GM18907 (cell line): ENCODE measurements at regions not wholly inside any gene's neighbourhood (a gene's known extent, or its start where the extent isn't known, plus 50 kb on each side); places are given as distances from the start of the nearest gene placed in this dataset.

Experiments
- ATAC-seq: cut with Tn5 transposase; IDR thresholded peaks from one replicate; pipeline ENCODE4 v1.9.1; 2021; ENCODE audit warnings: mild to moderate bottlenecking, moderate library complexity; ENCODE audit not compliant: unreplicated experiment

DNA sequence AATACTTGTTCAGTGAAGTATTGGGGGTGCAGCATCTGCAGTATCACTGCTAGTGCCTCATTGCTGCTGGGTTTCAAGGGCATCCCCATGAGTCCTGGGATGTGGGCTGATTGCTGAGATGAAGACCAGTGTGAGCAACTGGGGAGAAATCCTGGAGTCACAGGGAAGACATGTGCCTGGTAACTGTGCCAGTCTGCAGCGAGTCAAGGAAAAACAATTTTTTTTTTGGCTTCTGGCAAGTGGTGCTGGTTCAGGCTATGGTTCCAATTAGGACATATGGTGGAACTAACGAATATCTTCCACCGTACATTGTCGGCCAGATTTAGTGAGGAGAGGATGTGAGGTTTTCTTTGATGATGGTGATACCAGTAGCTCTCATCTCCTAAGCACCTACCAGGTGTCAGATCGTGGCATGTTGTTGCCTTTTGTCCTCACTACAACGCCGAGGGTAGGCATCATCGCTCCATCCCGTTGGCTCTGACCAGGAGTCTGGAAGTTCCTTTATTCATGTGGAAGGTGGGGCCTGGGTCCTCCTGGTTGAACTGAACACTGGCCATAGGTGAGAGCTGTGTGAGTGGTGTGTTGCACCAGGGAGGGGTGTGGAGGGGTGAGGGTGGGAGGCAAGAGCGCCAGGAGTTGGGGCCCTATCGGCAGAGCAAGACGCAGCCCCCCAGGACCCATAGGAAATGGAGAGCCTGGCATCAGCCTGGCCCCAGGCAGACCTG lies 118.0 kb upstream of the HS6ST1 start:
- ATAC-seq = no peak

DNA sequence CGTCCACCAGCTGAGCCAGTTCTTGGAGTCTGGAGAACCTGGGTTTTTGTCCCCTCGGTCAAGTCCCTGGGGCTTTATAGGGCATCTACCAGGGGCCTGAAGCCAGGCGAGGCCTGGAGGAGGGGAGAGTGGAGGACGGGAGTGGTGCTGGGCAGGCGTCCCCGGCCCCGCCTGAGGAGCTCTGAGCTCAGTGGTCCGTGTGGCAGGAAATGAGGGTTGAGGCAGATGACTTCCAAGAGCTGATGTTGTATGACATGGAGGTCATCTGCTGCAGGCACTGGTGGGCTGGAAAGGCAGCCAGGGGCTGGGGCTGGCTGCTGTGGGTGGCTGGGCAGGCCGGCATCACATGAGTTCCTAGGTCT lies 118.5 kb upstream of the HS6ST1 start:
- ATAC-seq = no peak

DNA sequence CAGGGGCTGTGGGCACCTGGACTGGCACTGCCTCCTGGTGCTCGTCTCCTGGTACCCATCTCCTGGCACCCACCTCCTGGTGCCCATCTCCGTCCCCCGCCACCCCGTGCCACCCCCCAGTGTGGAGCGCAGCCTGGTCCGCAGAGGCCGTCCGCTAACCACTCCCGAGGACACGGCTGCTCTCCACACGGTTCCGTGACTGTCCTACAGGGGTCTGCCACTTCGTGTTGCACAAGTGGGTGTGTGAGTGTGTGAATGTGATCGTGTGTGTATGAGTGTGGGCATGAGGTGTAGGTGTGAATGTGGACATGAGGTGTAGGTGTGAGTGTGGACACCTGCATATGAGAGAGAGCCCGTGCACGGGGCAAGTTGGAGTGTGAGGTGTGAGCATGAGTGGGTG lies 119.4 kb upstream of the HS6ST1 start:
- no peak for ATAC-seq

DNA sequence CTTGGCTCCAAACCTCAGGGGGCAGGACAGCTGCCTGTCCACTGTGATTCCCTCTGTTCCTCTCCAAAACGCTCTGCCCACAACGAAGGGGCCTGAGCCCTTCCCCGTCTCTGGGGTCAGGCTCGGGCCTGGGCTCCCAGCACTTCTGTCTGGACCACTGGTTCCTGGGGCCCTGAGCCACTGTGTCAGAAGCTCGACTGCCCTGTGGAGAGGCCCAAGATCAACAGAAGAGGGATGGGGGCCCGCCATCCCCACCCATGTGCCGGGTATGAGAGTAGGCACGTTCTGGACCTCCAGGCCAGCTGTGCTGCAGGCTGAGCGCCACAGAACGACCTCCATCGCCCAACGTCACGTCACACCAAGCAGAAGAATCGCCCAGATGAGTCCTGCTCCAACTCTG lies 119.9 kb upstream of the HS6ST1 start:
- no peak for ATAC-seq

DNA sequence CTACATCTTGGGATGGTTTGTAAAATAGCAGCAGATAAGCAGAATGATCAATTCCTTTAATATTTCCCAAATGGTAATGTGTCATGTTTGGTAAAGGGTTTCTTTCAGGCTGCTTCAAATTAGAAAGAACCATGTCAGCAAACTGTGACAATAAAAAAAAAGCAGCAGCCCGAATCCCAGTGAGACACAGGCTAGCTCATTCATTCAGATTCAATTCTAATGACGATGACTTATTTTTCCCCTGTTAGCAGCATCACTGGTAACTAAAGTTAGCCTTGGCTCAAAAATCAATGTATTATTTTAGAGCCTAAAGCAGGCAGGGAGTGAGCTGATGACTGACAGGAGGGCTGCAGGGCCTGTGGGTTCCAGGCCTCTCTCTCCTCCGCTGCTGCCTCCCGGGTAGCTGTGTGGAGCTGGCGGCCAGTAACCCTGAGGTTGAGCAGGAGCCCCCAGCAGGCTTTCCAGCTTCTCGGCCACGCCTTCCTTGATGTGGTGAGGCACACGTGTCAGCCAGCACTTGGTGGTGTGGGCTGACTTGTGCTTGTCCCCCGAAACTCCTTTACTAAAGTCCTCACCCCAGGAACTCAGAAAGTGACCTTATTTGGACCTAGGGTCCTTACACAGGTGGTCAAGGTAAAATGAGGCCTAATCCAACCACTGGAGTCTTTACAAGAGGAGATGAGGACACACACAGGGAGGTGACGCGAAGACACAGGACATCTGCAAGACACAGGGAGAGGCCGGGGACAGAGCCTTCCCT lies 120.5 kb upstream of the HS6ST1 start:
- ATAC-seq = no peak

DNA sequence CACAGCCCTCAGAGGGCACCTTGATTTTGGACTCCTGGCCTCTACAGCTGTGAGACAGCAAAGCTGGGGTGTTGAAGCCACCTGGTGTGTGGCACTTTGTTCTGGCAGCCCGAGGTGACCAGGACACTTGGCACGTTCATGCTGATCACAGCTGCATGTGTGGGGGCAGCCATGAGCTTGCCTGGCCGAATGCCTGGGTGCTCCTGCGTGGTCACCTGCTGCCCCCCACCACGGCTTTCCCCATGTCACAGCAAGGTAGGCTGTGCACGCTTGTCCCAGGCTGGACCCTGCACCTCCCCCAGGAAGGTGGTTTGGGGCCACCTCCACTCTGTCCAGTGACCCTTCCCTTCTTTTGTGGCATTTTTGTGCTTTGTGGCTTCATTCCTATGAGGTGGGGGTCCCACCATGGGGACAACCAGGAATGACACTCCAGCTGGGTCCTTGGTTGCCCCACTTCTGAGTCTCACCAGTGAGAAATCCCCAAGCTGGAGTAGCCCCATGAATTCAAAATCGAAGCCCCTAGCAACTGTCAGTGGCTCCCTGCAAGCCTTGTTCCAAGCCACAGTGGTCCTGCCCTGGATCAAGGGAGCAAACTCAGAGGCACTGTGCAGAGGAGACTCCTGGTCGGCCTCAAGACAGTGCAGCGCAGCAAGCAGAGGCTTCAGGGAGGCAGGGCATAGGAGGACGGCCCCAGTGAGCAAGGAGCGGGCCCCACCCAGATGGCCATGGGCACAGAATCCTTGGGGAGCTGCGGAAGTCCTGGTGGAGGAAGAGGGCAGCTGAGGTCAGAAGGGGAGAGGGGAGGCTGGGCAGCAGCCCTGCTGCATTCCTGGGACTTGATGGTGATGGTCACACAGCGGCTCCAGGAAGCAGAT lies 121.4 kb upstream of the HS6ST1 start:
- no peak for ATAC-seq

DNA sequence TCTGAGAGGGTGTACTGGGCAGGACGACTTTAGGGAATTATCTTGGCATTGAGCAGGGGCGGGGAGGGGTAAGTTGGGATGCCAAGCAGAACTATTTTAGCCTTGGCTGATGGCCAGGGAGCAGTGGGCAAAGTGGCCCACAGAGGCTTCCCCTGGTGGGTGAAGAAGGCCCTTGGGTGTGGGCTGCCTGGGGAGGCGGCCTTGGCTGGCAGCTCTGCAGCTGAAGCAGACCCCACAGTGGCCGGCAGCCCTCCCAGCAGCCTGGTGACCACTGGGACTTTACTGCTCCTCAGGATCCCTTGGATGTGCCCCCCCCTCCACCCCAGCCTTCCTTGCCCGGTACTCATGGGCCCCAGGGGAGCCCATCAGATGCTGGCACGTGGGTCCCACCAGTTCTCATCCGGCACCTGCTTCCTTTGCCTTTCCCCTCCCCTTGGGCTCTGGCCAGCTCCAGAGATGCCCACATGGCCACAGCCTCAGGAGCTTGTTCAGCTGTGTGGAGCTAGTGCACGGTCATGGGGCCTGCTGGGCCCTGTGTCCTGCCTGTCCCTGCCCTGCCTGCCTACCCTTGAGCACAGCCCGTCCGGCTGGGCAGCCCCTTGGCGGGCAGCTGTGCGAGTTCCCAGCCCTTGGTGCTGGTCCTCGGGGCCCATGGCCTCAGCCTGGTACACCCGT lies 122.1 kb upstream of the HS6ST1 start:
- ATAC-seq = no peak

DNA sequence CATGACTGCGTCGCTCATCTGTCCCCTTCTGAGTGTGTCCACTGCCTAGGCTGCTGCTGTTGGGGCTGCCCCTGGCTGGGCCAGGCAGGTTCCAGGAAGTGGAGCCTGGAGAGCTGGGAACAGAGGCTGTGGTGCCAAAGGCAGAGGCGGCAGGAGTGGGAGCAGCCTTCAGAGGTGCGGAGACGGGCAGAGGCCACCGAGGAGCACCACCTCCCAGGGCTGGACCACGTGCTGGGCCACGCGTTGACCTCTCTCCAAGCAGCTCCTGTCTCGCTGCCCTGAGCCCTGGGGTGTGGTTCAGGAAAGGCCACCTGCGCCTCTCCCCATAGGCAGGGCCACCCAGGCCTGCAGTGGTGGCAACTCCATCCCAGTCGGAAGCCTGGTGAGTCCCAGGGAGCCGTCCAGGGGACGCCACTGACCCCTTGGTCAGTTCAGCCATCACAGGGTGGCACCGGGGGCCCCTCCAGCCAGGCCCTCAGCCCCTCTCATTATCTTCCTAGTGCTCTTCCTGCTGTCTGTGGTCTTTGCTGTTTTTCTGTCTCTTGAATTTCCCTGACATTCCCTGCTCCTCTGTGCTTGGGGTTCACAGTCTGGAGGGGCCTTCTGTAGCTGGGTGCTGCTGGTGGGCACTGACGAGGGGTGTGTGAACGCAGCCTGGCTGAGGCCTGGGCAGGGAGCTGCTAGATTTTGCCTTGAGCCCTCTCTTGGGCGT lies 122.8 kb upstream of the HS6ST1 start:
- no peak for ATAC-seq

DNA sequence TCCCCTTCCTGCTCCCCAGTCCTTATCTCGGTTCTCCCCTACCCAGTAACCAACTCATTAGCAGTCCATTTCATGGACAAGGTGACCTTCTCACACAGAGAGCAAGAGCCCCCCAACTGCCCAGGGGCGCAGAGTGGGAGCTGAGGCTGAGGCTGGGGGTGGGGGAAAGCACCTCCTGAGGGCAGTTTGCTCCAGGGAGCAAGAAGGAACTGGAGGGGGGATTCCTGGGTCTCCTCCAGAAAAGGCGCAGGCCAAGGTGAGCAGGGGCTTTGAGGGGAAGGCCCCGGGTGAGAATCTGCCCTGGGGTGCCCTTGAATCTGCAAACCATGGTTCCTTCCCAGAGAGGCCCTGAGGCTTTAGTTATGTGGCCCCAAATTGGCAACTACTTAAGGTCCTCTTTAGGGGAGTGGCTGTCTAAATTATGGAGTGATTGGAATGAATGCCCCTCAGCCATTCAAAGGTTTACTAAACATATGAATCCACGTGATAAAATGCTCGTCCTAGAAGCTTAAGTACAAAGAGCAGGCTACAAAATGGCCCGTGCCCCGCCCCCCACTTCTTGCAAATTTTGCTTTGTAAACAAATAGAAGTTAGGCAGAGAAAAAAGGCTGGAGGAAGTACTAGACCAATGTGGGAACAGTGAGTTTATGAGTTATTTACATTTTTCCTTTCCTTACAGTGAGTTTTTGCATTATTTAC lies 123.5 kb upstream of the HS6ST1 start:
- ATAC-seq = no peak

DNA sequence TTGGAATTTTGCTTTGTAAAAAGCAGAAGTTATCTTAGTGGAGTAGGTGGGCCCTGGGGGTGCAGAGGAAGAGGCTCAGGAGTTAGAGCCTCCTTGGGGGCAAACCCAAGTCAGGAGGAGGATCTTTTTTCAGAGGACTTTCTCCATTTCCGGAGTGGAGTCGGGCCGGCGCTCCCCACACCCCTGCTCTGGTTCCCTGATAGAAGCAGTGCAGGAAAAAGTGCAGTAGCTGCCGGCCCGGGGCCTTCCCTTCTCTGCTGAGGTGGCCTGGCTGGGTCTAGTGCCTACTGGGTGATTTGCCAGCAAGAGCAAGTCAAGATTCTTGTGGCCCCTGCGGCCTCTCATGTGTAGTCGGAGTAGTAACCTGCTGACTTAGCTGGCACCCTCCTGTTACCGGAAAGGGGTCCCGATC lies 124.2 kb upstream of the HS6ST1 start:
- ATAC-seq = no peak

DNA sequence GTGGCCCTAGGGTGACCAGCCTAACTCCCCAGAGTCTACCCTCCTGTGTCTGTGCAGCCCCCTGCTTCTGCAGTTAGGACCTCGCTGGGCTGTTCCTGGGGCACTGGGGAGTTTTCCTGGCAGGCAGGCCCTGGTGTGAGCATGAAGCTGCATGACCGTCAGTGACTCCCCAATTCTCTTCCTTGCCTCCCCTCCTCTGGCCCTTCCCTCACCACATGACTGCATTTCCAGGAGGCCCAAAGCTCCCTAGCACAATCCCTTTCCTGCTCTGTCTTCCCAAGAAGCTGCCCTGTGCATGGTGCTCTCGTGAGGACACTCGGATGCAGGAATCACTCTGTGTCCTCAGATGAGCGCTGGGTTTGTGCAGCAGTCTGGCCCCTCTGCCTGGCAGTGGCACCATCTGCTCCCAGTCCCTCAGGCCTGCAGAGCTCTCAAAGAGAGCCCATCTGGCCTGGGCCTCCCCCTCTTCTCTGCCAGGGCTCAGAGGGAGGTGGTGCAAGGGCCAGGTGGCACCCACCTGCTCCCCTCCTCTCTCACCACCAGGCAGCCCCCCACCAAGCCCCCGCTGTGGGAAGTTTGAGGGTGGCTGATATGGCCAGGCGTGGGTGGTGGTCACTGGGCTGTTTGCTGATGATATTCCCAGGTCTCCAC lies 125.6 kb upstream of the HS6ST1 start:
- ATAC-seq = no peak

DNA sequence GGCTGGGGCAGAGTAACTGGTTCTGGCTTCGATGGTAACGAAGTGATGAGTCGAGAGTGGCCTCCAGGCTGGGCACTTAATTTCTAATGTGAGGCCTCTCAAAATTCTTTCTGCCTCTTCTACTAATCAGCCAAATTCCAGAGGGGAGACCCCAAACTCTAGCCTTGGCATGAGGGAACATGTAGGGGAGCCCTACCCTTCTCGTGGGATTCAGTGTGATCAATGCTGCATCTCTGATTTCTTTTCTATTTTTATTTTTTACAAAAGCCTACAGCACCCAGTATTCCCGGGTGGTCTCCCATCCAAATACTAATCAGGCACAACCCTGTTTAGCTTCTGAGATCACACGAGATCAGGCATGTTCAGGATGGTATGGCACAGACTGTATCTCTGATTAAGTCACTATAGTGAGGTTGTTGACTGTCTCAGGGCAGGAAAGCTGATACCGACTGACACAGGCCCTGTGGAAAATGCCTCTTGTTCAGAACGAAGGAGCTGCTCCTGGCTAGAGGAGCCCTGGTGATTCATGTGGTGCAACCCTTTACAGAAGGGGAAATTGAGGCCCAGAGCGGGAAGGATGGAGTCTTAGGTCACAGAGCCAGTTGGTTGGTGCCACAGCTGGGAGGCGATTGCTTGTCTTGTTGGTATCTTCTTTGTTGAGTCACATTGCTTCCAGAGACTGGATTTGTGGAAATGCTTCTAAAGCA lies 126.3 kb upstream of the HS6ST1 start:
- ATAC-seq = no peak

DNA sequence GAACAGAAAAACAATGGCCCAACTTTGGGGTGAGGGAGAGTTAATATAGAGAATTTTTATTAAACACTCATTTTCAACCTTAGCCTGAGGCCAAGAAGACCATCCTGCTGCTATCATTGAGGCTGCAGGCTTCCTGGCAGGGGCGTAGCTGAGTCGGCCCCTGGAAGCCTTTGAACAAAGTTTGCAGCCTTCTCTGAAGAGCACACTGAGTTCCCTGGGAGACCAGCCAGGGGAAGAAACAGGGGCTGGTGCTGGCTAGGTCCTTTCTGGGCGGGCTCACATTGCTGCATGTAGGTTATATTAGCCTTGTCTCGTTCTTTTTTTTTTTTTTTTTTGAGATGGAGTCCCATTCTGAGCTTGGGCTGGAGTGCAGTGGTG lies 126.8 kb upstream of the HS6ST1 start:
- ATAC-seq = no peak

DNA sequence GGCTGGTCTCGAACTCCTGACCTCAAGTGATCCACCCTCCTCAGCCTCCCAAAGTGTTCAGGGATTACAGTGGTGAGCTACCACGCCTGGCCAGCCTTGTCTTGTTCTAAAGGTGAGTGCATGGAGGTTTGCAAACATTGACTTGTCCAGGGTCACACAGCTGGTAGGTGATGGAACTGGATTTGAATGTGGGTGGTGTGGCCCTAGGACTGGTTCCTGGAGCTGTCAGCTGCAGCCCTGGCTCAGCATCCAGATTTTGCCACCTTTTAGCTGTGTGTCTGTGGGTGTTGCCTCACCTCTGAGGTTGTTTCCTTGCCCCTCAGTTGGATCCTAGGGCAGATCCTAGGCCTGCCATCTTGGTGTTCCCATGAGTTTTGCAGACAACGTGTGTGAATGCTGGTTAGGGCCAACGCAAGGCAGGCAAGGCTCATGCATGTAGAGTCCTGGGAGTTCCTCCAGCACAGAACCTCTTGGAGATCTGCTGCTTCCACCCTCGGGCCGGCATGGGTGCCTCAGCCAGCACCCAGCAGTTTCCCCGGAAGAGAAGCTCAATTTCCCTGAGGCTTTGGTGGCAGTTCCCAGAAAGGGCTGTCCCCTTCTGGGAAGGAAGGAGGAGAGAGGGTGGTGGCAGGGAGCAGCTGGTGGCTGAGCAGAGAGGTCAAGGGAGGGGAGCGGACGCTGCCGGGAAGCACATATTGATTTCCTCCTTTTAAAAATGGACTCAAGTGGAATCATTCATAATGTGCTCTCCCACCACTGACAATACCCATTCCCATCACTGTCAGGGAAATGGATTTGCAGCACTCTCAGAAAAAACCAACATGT lies 127.6 kb upstream of the HS6ST1 start:
- no peak for ATAC-seq

DNA sequence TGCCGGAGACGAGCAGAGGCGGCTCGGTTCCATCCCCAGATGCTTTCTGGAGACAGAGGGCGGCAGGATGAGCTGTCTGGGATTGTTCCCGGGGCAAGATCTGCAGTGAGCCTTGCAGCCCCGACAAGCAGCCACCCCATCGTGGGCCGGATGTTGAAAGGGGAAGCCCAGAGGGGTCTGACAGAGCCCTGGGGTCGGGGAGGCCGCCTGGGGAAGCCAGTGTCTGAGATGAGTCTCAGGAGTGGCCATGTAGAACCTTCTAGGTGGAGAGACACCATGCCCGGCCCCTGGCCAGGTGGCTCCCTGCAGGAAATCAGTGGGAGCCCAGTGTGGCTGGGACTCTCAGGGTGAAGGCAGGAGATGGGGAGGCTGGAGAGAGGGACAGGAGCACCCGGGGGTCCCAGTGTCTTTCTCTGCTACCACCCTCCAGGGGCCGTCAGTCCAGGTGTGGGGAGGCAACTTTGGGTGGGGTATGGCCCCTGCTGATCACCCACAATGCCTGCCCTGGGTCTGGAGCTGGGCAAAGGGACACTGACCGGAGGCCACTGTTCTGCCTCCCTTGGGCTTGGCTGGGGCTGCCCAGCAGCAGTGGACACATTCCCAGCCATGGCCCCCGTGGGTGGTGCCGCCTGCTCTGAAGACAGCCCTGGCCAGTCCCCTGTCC lies 128.3 kb upstream of the HS6ST1 start:
- ATAC-seq = no peak

DNA sequence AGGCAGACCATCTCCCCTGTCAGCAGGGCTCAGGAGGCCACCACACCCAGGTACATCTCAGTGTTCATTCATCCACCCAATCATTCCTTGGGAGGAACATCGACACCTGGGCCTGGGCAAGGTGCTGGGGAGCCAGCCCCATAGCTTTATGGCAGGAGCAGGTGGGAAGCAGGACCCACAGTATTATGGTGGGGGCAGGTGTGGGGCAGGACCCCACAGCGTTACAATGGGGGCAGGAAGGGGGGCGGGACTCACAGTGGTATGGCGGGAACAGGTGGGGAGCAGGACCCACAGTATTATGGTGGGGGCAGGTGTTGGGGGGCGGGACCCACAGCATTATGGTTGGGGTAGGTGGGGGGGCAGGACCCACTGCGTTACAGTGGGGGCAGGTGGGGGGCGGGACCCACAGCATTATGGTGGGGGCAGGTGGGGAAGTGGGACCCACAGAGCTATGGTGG lies 128.9 kb upstream of the HS6ST1 start:
- no peak for ATAC-seq
